ENCODE measurements at regions not wholly inside any gene's neighbourhood (a gene's known extent, or its start where the extent isn't known, plus 50 kb on each side); places are given as distances from the start of the nearest gene placed in this dataset.

GRCh38 chr12:111112311-111113098, 192.1 kb upstream of the MYL2 start:
- H3K9me3 Mint-ChIP-seq (ENCODE audit: low read depth), result peaks cover 3% of the 10 kb centered on the region
- H3K4me3 Mint-ChIP-seq, result no peak overlapping the region
- H3K27me3 Mint-ChIP-seq, result no peaks in the 10 kb centered on the region
- peaks cover 8% of the 10 kb centered on the region for H3K4me1 Mint-ChIP-seq (ENCODE audit: low read depth)
- no peak overlapping the region for H3K27ac Mint-ChIP-seq
- peaks cover 4% of the 10 kb centered on the region for H3K36me3 Mint-ChIP-seq

GRCh38 chr12:111111681-111112080, 191.3 kb upstream of the MYL2 start:
- Mint-ChIP-seq H3K27me3 (no peaks in the 10 kb centered on the region), H3K27ac (no peak overlapping the region), H3K36me3 (no peaks in the 10 kb centered on the region), H3K9me3 (ENCODE audit: low read depth) (peaks cover 3% of the 10 kb centered on the region), H3K4me3 (no peak overlapping the region), H3K4me1 (ENCODE audit: low read depth) (peaks cover 8% of the 10 kb centered on the region)

GRCh38 chr12:111110556-111110955, 190.2 kb upstream of the MYL2 start:
- Mint-ChIP-seq H3K27me3 (no peaks in the 10 kb centered on the region), H3K27ac (no peak overlapping the region), H3K4me3 (no peak overlapping the region), H3K36me3 (no peaks in the 10 kb centered on the region), H3K9me3 (ENCODE audit: low read depth) (no peaks in the 10 kb centered on the region), H3K4me1 (ENCODE audit: low read depth) (peaks cover 8% of the 10 kb centered on the region)

- no peak overlapping the region for H3K27ac Mint-ChIP-seq
- H3K36me3 Mint-ChIP-seq, result no peaks in the 10 kb centered on the region
- no peaks in the 10 kb centered on the region for H3K27me3 Mint-ChIP-seq
- H3K4me1 Mint-ChIP-seq (ENCODE audit: low read depth), result peaks cover 8% of the 10 kb centered on the region
- no peak overlapping the region for H3K4me3 Mint-ChIP-seq
- no peaks in the 10 kb centered on the region for H3K9me3 Mint-ChIP-seq (ENCODE audit: low read depth)
Observed at GRCh38 chr12:111108726-111109125, 188.3 kb upstream of the MYL2 start.

GRCh38 chr12:111107392-111108178, 187.2 kb upstream of the MYL2 start:
- no peaks in the 10 kb centered on the region for H3K36me3 Mint-ChIP-seq
- no peak overlapping the region for H3K27ac Mint-ChIP-seq
- no peak overlapping the region for H3K4me3 Mint-ChIP-seq
- no peaks in the 10 kb centered on the region for H3K27me3 Mint-ChIP-seq
- H3K4me1 Mint-ChIP-seq (ENCODE audit: low read depth), result peaks cover 8% of the 10 kb centered on the region
- H3K9me3 Mint-ChIP-seq (ENCODE audit: low read depth), result no peaks in the 10 kb centered on the region

GRCh38 chr12:111105294-111105693, 184.9 kb upstream of the MYL2 start:
- Mint-ChIP-seq H3K36me3 (no peaks in the 10 kb centered on the region), H3K27ac (no peak overlapping the region), H3K9me3 (ENCODE audit: low read depth) (no peaks in the 10 kb centered on the region), H3K4me1 (ENCODE audit: low read depth) (peaks cover 3% of the 10 kb centered on the region), H3K27me3 (no peaks in the 10 kb centered on the region), H3K4me3 (no peak overlapping the region)

GRCh38 chr12:111103583-111103982, 183.2 kb upstream of the MYL2 start:
- Mint-ChIP-seq H3K27ac (no peak overlapping the region), H3K4me3 (no peak overlapping the region), H3K36me3 (no peaks in the 10 kb centered on the region)

DNA sequence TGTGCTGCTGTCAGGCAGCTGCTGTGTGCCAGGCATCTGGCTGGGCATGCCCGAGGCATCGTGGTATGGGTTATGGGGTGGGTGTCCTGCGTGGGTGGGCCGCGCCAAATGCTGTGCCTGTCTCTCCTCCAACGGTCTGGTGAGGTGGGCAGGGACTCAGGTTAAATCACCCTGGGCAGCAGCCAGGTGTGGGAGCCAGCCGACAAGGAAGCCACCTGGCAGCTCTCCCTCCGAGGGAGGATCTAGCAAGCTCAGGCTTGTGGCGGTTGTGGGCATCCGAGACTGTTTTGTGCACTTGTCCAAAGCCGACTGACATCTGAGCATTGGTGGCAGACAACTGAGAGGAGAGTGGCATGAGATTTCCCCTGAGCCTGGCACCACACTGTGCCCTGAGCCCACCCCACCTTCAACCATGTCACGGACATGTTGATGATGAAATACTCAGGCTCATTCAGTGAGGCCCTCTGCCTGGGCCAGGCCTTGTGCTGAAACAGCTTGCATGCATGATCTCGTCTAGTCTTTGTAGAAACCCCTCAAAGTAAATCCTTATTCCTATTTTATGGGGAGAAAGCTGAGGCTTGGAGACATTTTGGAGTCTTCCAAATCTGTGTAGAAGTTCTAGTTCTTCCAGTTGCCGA, 181.8 kb upstream of the MYL2 start:
- Mint-ChIP-seq H3K27ac (no peak overlapping the region), H3K36me3 (no peaks in the 10 kb centered on the region), H3K4me1 (ENCODE audit: low read depth) (peaks cover 14% of the 10 kb centered on the region), H3K4me3 (no peak overlapping the region), H3K27me3 (no peaks in the 10 kb centered on the region), H3K9me3 (ENCODE audit: low read depth) (no peaks in the 10 kb centered on the region)

More at GRCh38 chr12:111103583-111103982, 183.2 kb upstream of the MYL2 start:
- Mint-ChIP-seq H3K4me1 (ENCODE audit: low read depth) (peaks cover 14% of the 10 kb centered on the region), H3K9me3 (ENCODE audit: low read depth) (no peaks in the 10 kb centered on the region), H3K27me3 (no peaks in the 10 kb centered on the region)

GRCh38 chr12:111101003-111101402, 180.6 kb upstream of the MYL2 start:
- Mint-ChIP-seq H3K36me3 (no peaks in the 10 kb centered on the region), H3K27me3 (no peaks in the 10 kb centered on the region), H3K4me3 (no peak overlapping the region), H3K9me3 (ENCODE audit: low read depth) (no peaks in the 10 kb centered on the region), H3K27ac (no peak overlapping the region), H3K4me1 (ENCODE audit: low read depth) (peaks cover 14% of the 10 kb centered on the region)

DNA sequence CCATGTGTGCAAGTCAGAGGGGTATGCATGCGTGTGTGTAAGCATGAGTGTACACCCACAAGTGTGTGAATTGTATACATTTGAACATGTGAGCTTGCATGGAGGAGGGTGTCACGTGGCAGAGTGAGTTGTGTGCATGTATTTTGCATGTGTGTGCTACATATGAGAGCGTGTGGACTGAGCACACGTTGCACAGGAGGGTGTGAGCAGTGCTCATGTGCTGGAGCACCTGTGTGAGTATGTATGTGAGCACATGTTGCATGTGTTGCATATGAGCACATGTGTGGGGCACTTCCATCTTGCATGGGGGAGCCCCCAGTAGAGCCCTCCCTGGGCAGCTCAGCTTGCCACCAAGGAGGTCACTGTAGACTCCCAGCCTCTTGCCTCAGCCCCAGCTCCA, 180.2 kb upstream of the MYL2 start:
- H3K36me3 Mint-ChIP-seq, result no peaks in the 10 kb centered on the region
- no peak overlapping the region for H3K27ac Mint-ChIP-seq
- H3K4me3 Mint-ChIP-seq, result no peak overlapping the region
- H3K27me3 Mint-ChIP-seq, result no peaks in the 10 kb centered on the region
- peaks cover 14% of the 10 kb centered on the region for H3K4me1 Mint-ChIP-seq (ENCODE audit: low read depth)
- no peaks in the 10 kb centered on the region for H3K9me3 Mint-ChIP-seq (ENCODE audit: low read depth)

DNA sequence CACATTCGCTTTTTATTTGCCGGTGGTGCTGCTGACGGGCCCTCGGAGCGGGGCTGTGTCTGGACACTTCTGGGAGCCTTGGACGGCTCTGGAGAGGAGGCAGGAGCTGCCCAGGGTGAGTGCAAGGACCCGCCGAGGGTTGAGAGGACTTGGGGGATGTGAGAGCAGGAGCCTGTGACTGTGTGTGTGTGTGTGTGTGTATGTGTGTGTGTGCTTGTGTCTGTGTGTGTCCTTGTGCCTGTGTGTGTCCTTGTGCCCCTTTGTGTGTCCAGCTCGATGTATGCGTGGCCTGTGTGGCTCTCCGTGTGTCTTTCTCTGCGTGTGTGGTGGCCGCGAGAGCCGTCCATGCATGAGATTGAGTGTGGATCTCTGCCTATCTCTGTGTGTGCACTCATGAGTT, 179.6 kb upstream of the MYL2 start:
- Mint-ChIP-seq H3K36me3 (no peaks in the 10 kb centered on the region), H3K4me1 (ENCODE audit: low read depth) (peaks cover 14% of the 10 kb centered on the region), H3K9me3 (ENCODE audit: low read depth) (no peaks in the 10 kb centered on the region), H3K4me3 (no peak overlapping the region), H3K27ac (no peak overlapping the region), H3K27me3 (no peaks in the 10 kb centered on the region)

GRCh38 chr12:111099186-111099585, 178.8 kb upstream of the MYL2 start:
- no peaks in the 10 kb centered on the region for H3K27me3 Mint-ChIP-seq
- no peak overlapping the region for H3K4me3 Mint-ChIP-seq
- H3K27ac Mint-ChIP-seq, result no peak overlapping the region
- no peaks in the 10 kb centered on the region for H3K9me3 Mint-ChIP-seq (ENCODE audit: low read depth)
- H3K36me3 Mint-ChIP-seq, result no peaks in the 10 kb centered on the region
- peaks cover 18% of the 10 kb centered on the region for H3K4me1 Mint-ChIP-seq (ENCODE audit: low read depth)

GRCh38 chr12:111094157-111095010, 174.0 kb upstream of the MYL2 start:
- H3K36me3 Mint-ChIP-seq, result no peaks in the 10 kb centered on the region
- H3K4me1 Mint-ChIP-seq (ENCODE audit: low read depth), result peaks cover 35% of the 10 kb centered on the region
- no peak overlapping the region for H3K4me3 Mint-ChIP-seq
- H3K27me3 Mint-ChIP-seq, result no peaks in the 10 kb centered on the region
- H3K27ac Mint-ChIP-seq, result no peak overlapping the region
- no peaks in the 10 kb centered on the region for H3K9me3 Mint-ChIP-seq (ENCODE audit: low read depth)

GRCh38 chr12:111093428-111094142, 173.2 kb upstream of the MYL2 start:
- Mint-ChIP-seq H3K27me3 (no peaks in the 10 kb centered on the region), H3K4me3 (peak overlapping the region; percentile 67), H3K36me3 (no peaks in the 10 kb centered on the region), H3K27ac (no peak overlapping the region), H3K4me1 (ENCODE audit: low read depth) (peaks cover 27% of the 10 kb centered on the region), H3K9me3 (ENCODE audit: low read depth) (no peaks in the 10 kb centered on the region)

Measured in activated naive CD8-positive, alpha-beta T cell (primary cell).